Esophagus muscularis mucosa (tissue), 3 donors: ENCODE measurements at regions not wholly inside any gene's neighbourhood (a gene's known extent, or its start where the extent isn't known, plus 50 kb on each side); places are given as distances from the start of the nearest gene placed in this dataset.

Experiments used
- POLR2A ChIP-seq: fragments of 450-650 bp; IDR thresholded peaks from one replicate; pipeline ENCODE4 v1.6.1; 2017; ENCODE audit warnings: antibody characterized with exemption, moderate library complexity, mild to moderate bottlenecking, low read depth
- POLR2AphosphoS5 ChIP-seq, 2 donors: sonication (generic); formaldehyde crosslinking; IDR thresholded peaks; one replicate each; pipeline ENCODE4 v1.6.1; 2017; ENCODE audit warnings: antibody characterized with exemption in 2 of 2
- TF ChIP-seq, protein P1 (sequence below), 3 experiments: fragments of 200-600 bp in 2 of 3; fragments of 450-650 bp in 1 of 3; sonication (generic) in 2 of 3; IDR thresholded peaks; one replicate each; pipeline ENCODE4 v1.5.1; 2017 to 2019; ENCODE audit warnings: antibody characterized with exemption in 3 of 3, mild to moderate bottlenecking in 2 of 3, moderate library complexity in 1 of 3

GRCh38 chr2:150188800-150189199 lies 298.7 kb downstream of the RND3 start:
- TF ChIP-seq POLR2A = no peak
- TF ChIP-seq POLR2AphosphoS5 (IDR thresholded peaks at IDR 0.05) = no peak
- TF ChIP-seq, protein P1, sequence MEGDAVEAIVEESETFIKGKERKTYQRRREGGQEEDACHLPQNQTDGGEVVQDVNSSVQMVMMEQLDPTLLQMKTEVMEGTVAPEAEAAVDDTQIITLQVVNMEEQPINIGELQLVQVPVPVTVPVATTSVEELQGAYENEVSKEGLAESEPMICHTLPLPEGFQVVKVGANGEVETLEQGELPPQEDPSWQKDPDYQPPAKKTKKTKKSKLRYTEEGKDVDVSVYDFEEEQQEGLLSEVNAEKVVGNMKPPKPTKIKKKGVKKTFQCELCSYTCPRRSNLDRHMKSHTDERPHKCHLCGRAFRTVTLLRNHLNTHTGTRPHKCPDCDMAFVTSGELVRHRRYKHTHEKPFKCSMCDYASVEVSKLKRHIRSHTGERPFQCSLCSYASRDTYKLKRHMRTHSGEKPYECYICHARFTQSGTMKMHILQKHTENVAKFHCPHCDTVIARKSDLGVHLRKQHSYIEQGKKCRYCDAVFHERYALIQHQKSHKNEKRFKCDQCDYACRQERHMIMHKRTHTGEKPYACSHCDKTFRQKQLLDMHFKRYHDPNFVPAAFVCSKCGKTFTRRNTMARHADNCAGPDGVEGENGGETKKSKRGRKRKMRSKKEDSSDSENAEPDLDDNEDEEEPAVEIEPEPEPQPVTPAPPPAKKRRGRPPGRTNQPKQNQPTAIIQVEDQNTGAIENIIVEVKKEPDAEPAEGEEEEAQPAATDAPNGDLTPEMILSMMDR (IDR thresholded peaks at IDR 0.05) = no peak
